H1 (cell line): ENCODE measurements at regions not wholly inside any gene's neighbourhood (a gene's known extent, or its start where the extent isn't known, plus 50 kb on each side); places are given as distances from the start of the nearest gene placed in this dataset.

Experiments used
- CTCF ChIA-PET: fragments of 300-600 bp; sonication (Branson Sonifier 250); formaldehyde crosslinking; loops from one replicate; lab custom pipeline; 2021; ENCODE audit not compliant: partially characterized antibody; lab: Charles Lee
- POLR2A ChIA-PET: fragments of 300-600 bp; sonication (Branson Sonifier 250); formaldehyde crosslinking; loops from one replicate; lab custom pipeline; 2021; ENCODE audit warnings: inconsistent platforms; ENCODE audit not compliant: partially characterized antibody; lab: Charles Lee
- DNase-seq, 2 experiments: peaks; one replicate each; pipeline versions ENCODE4 v3.0.0 to v3.0.0-alpha.2; 2010 to 2022; ENCODE audit warnings: low spot score in 2 of 2, low read depth in 1 of 2, mixed read lengths in 1 of 2
- FAIRE-seq: peaks from 2 replicates; lab custom pipeline; 2011; peaks lifted over from hg19 to GRCh38; lab: Jason Lieb, UNC
- H2AFZ ChIP-seq: 2 replicates; pipeline ENCODE4 v1.8.1; 2012; ENCODE audit warnings: low read length, inconsistent platforms
- H2AK5ac ChIP-seq: 2 replicates; pipeline ENCODE4 v1.6.1; 2013; ENCODE audit warnings: low read depth, low read length
- H2BK120ac ChIP-seq: replicated peaks from 2 replicates; pipeline ENCODE3; 2013; ENCODE audit warnings: low read depth, low read length, inconsistent platforms
- H2BK12ac ChIP-seq: 2 replicates; pipeline ENCODE4 v1.6.1; 2013; ENCODE audit warnings: low read depth, low read length
- H2BK15ac ChIP-seq: 2 replicates; pipeline ENCODE4 v1.6.1; 2013; ENCODE audit warnings: low read length
- H2BK20ac ChIP-seq: 2 replicates; pipeline ENCODE4 v1.6.1; 2013; ENCODE audit warnings: low read length
- H2BK5ac ChIP-seq: 2 replicates; pipeline ENCODE4 v1.6.1; 2013; ENCODE audit warnings: low read depth, low read length
- H3K14ac ChIP-seq: 2 replicates; pipeline ENCODE4 v1.6.1; 2013; ENCODE audit warnings: inconsistent platforms; ENCODE audit not compliant: insufficient read length
- H3K18ac ChIP-seq: 2 replicates; pipeline ENCODE4 v1.6.1; 2013; ENCODE audit warnings: low read length; ENCODE audit errors: extremely low read depth
- H3K23ac ChIP-seq: 2 replicates; pipeline ENCODE4 v1.6.1; 2013; ENCODE audit warnings: inconsistent platforms; ENCODE audit not compliant: insufficient read length
- H3K23me2 ChIP-seq: 2 replicates; pipeline ENCODE4 v1.6.1; 2013; ENCODE audit warnings: low read depth, low read length
- H3K27ac ChIP-seq: 2 replicates; pipeline ENCODE4 v1.6.1; 2011; ENCODE audit warnings: low read depth, low read length, inconsistent platforms
- H3K27me3 ChIP-seq, 4 experiments: replicated peaks in 1 of 4; 1 replicate in 1 of 4; 2 replicates in 3 of 4; pipeline versions ENCODE4 v1.6.1 to v1.8.1; 2011 to 2013; ENCODE audit warnings: low read length in 3 of 4, mild to moderate bottlenecking in 3 of 4, inconsistent platforms in 2 of 4, mixed read lengths in 2 of 4, moderate library complexity in 1 of 4; ENCODE audit not compliant: control insufficient read depth in 3 of 4, insufficient read depth in 3 of 4; ENCODE audit errors: extremely low read depth in 1 of 4
- H3K36me3 ChIP-seq, 4 experiments: 2 replicates each; pipeline versions ENCODE4 v1.6.1 to v1.8.1; 2011 to 2013; ENCODE audit warnings: mild to moderate bottlenecking in 4 of 4, low read length in 3 of 4, moderate library complexity in 2 of 4, control low read depth in 1 of 4, inconsistent platforms in 1 of 4; ENCODE audit not compliant: insufficient read depth in 4 of 4, control insufficient read depth in 2 of 4
- H3K4ac ChIP-seq: replicated peaks from 2 replicates; pipeline ENCODE3; 2013; ENCODE audit warnings: low read length, low read depth, mixed read lengths, inconsistent platforms; ENCODE audit not compliant: insufficient read length
- H3K4me1 ChIP-seq, 4 experiments: replicated peaks in 1 of 4; 1 replicate in 1 of 4; 2 replicates in 3 of 4; pipeline versions ENCODE4 v1.6.1 to v1.8.1; 2011 to 2013; ENCODE audit warnings: low read length in 3 of 4, inconsistent platforms in 2 of 4, mixed read lengths in 1 of 4; ENCODE audit not compliant: insufficient read depth in 4 of 4, control insufficient read depth in 3 of 4
- H3K4me2 ChIP-seq, 2 experiments: 2 replicates each; pipeline versions ENCODE4 v1.6.1 to v1.8.1; 2011 to 2013; ENCODE audit warnings: low read depth in 2 of 2, low read length in 2 of 2, control low read depth in 1 of 2, inconsistent platforms in 1 of 2, mild to moderate bottlenecking in 1 of 2; ENCODE audit not compliant: insufficient read depth in 1 of 2
- H3K4me3 ChIP-seq, 4 experiments: fragments of 200-600, 300-600 bp in 1 of 4; sonication (generic), shearing (Covaris generic), sonication (Bioruptor Twin) in 1 of 4; 2 replicates each; pipeline versions ENCODE4 v1.5.1 to v1.8.1; 2011 to 2016; ENCODE audit warnings: low read length in 4 of 4, low read depth in 3 of 4, control low read depth in 2 of 4, inconsistent platforms in 2 of 4, mild to moderate bottlenecking in 2 of 4, mixed read lengths in 1 of 4, moderate library complexity in 1 of 4; ENCODE audit not compliant: insufficient read depth in 2 of 4; ENCODE audit errors: extremely low read depth in 1 of 4
- H3K56ac ChIP-seq: replicated peaks from 2 replicates; pipeline ENCODE3; 2013; ENCODE audit warnings: low read depth, mild to moderate bottlenecking, mixed read lengths, low read length, inconsistent platforms; ENCODE audit not compliant: insufficient read length
- H3K79me1 ChIP-seq: 2 replicates; pipeline ENCODE4 v1.6.1; 2013; ENCODE audit warnings: low read depth, low read length, control low read depth
- H3K79me2 ChIP-seq, 2 experiments: 2 replicates each; pipeline versions ENCODE4 v1.6.1 to v1.8.1; 2012 to 2013; ENCODE audit warnings: low read length in 2 of 2, mild to moderate bottlenecking in 2 of 2, inconsistent platforms in 1 of 2; ENCODE audit not compliant: insufficient read depth in 2 of 2, control insufficient read depth in 1 of 2
- H3K9ac ChIP-seq, 4 experiments: replicated peaks in 1 of 4; 1 replicate in 1 of 4; 2 replicates in 3 of 4; pipeline versions ENCODE4 v1.6.1 to v1.8.1; 2011 to 2013; ENCODE audit warnings: low read depth in 3 of 4, low read length in 3 of 4, control low read depth in 2 of 4, mild to moderate bottlenecking in 2 of 4, moderate library complexity in 2 of 4, inconsistent platforms in 1 of 4; ENCODE audit errors: extremely low read depth in 1 of 4
- H3K9me3 ChIP-seq, 2 experiments: 2 replicates each; pipeline versions ENCODE4 v1.6.1 to v1.8.1; 2012 to 2013; ENCODE audit warnings: mild to moderate bottlenecking in 2 of 2, moderate library complexity in 2 of 2, control low read depth in 1 of 2, inconsistent platforms in 1 of 2, low read depth in 1 of 2, low read length in 1 of 2, mixed read lengths in 1 of 2; ENCODE audit not compliant: insufficient read depth in 2 of 2
- H4K20me1 ChIP-seq, 2 experiments: replicated peaks in 1 of 2; 2 replicates each; pipeline versions ENCODE3 to v1.8.1; 2011 to 2013; ENCODE audit warnings: inconsistent platforms in 2 of 2, low read length in 2 of 2, mild to moderate bottlenecking in 1 of 2; ENCODE audit not compliant: insufficient read depth in 2 of 2, control insufficient read depth in 1 of 2
- H4K5ac ChIP-seq: 2 replicates; pipeline ENCODE4 v1.6.1; 2013; ENCODE audit warnings: low read length, low read depth, mixed read lengths, inconsistent platforms; ENCODE audit not compliant: insufficient read length
- H4K8ac ChIP-seq: 2 replicates; pipeline ENCODE4 v1.8.0; 2013; ENCODE audit warnings: mild to moderate bottlenecking, moderate library complexity, low read length, inconsistent platforms; ENCODE audit not compliant: insufficient read depth; ENCODE audit errors: extremely low read depth
- H4K91ac ChIP-seq: replicated peaks from 2 replicates; pipeline ENCODE3; 2013; ENCODE audit warnings: low read length, mixed read lengths, inconsistent platforms; ENCODE audit not compliant: insufficient read length
- CHD2 ChIP-seq: IDR thresholded peaks from 2 replicates; pipeline ENCODE4 v1.6.1; 2012; ENCODE audit warnings: low read length, improper control_type of control experiment
- CTBP2 ChIP-seq: IDR thresholded peaks from 2 replicates; pipeline ENCODE4 v1.7.0; 2011; ENCODE audit warnings: borderline replicate concordance, mild to moderate bottlenecking, moderate library complexity, mixed read lengths, low read length; ENCODE audit not compliant: insufficient read depth, insufficient read length
- EP300 ChIP-seq, 2 experiments: IDR thresholded peaks; 1 replicate in 1 of 2; 2 replicates in 1 of 2; pipeline ENCODE4 v1.6.1; 2011 to 2012; ENCODE audit warnings: low read depth in 2 of 2, low read length in 2 of 2, mild to moderate bottlenecking in 2 of 2, borderline replicate concordance in 1 of 2, inconsistent platforms in 1 of 2, moderate library complexity in 1 of 2
- FOSL1 ChIP-seq: IDR thresholded peaks from 2 replicates; pipeline ENCODE4 v1.6.1; 2011; ENCODE audit warnings: mild to moderate bottlenecking, low read depth, low read length, moderate library complexity; ENCODE audit not compliant: insufficient read depth
- JUN ChIP-seq: IDR thresholded peaks from 2 replicates; pipeline ENCODE4 v1.6.1; 2011; ENCODE audit warnings: low read depth, mild to moderate bottlenecking, improper control_type of control experiment, low read length
- JUND ChIP-seq: IDR thresholded peaks from 2 replicates; pipeline ENCODE4 v1.6.1; 2011; ENCODE audit warnings: mild to moderate bottlenecking, improper control_type of control experiment, low read length
- KDM4A ChIP-seq: IDR thresholded peaks from one replicate; pipeline ENCODE4 v1.7.1; 2012; ENCODE audit warnings: low read depth, mild to moderate bottlenecking, moderate library complexity, low read length, inconsistent platforms; ENCODE audit not compliant: severe bottlenecking
- POU5F1 ChIP-seq: IDR thresholded peaks from 2 replicates; pipeline ENCODE4 v1.6.1; 2011; ENCODE audit warnings: low read depth, mild to moderate bottlenecking, low read length, moderate library complexity
- SAP30 ChIP-seq: fragments of 300-600 bp; sonication (generic); IDR thresholded peaks from 2 replicates; pipeline ENCODE4 v1.7.1; 2012; ENCODE audit warnings: low read length, moderate library complexity, mild to moderate bottlenecking, inconsistent platforms; ENCODE audit not compliant: insufficient read depth, insufficient replicate concordance
- SIN3A ChIP-seq, 2 experiments: IDR thresholded peaks in 1 of 2; conservative IDR thresholded peaks in 1 of 2; 2 replicates each; pipeline ENCODE4 v1.6.1; 2011 to 2012; ENCODE audit warnings: low read length in 2 of 2, improper control_type of control experiment in 1 of 2, low read depth in 1 of 2, mild to moderate bottlenecking in 1 of 2
- YY1 ChIP-seq: IDR thresholded peaks from 2 replicates; pipeline ENCODE4 v1.6.1; 2011; ENCODE audit warnings: low read depth, mild to moderate bottlenecking, low read length
- WGBS, 2 experiments: shearing (Covaris generic) in 1 of 2; methylation state at CpG; one replicate each; pipeline versions ENCODE4 v1.1.6 to v1.1.7; 2013 to 2015; ENCODE audit warnings: low lambda C conversion rate in 2 of 2, mixed read lengths in 2 of 2, inconsistent platforms in 1 of 2, low coverage in 1 of 2, missing lambda C conversion rate in 1 of 2; ENCODE audit not compliant: insufficient replicate concordance in 2 of 2, insufficient coverage in 1 of 2, insufficient read length in 1 of 2; ENCODE audit errors: extremely low coverage in 1 of 2, missing lambda C conversion rate in 1 of 2; 5-methylcytosine and 5-hydroxymethylcytosine counted together

DNA sequence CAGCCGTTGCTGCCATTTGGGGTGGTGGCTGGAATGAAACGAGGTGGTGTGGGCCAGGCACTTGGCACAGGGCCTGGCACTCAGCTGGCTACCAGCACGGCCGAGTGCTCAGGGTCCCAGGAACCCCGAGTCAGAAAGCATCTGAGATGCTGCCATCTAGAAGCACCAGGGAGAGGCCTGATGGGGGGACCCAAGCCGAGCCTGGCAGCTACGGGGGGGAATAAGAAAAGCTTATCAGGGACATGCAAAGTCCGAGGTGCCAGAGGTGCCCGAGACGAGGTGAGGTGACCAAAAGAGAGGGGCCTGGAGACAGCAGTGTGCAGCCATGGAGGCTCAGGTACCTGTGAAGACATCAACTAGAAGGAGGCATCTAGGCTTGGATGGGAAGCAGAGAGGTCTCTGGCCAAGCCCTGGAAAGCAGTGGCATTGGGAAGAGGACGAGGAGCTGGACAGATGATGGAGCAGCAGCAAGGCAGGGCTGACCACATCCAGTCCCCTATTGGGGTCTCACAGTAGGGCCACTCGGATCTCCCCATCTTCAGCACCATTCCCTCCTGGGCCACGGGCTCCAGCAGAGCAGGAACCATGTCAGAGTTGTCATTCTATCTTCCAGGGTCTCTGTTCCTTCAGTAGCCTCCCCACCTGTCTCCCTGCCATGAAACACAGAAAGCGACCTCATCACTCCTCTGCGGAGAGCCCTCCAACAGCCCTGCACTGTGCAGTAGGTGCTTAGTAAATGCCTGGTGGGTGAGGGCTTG is 59.3 kb upstream of the DIO3 start:
- no peak overlapping the region for H4K5ac ChIP-seq
- H3K4me2 ChIP-seq, result no peak overlapping the region
- H3K4ac ChIP-seq, result no peak overlapping the region
- no peak overlapping the region for H2BK120ac ChIP-seq
- no peak overlapping the region for H3K23ac ChIP-seq
- no peak overlapping the region for H3K14ac ChIP-seq
- H3K18ac ChIP-seq, result no peak overlapping the region
- H4K20me1 ChIP-seq, result no peaks in the 10 kb centered on the region
- H3K27me3 ChIP-seq, result no peaks in the 10 kb centered on the region; a peak in 1 of 7 replicates
- H4K91ac ChIP-seq, result no peak overlapping the region
- ChIA-PET POLR2A (no interaction called here), CTCF (interaction anchor here (0.9 to 1.6 kb wide), 2 partner anchors 9 to 13 kb away, joined by 5 read pairs; no protein-coding TSS in a partner anchor)
- no peak overlapping the region for H4K8ac ChIP-seq
- no peaks in the 10 kb centered on the region for H3K79me2 ChIP-seq
- no peaks in the 10 kb centered on the region; the same call in none of the 2 replicates for H3K79me1 ChIP-seq
- H2BK5ac ChIP-seq, result no peak overlapping the region
- H3K27ac ChIP-seq, result no peak overlapping the region
- peaks cover 0 to 3% of the 10 kb centered on the region in 2 experiments; a peak in 1 of 4 replicates for H3K9me3 ChIP-seq
- peaks cover 0 to 4% (median 2%) of the 10 kb centered on the region in 4 experiments; a peak in 4 of 7 replicates for H3K4me1 ChIP-seq
- H3K4me3 ChIP-seq, result no peak overlapping the region
- H2BK20ac ChIP-seq, result no peak overlapping the region
- DNase-seq (no peak), FAIRE-seq (no peak)
- no peak overlapping the region for H3K9ac ChIP-seq
- 86% methylated on average over 15 of the region's 15 CpGs; no CpG with 5 or more reads in 1 of the 2 experiments for WGBS, 2 experiments
- no peak overlapping the region for H3K56ac ChIP-seq
- H3K36me3 ChIP-seq, result no peaks in the 10 kb centered on the region
- no peak overlapping the region for H2BK12ac ChIP-seq
- no peaks in the 10 kb centered on the region for H3K23me2 ChIP-seq
- no peak overlapping the region for H2AK5ac ChIP-seq
- no peak overlapping the region for H2BK15ac ChIP-seq
- no peak overlapping the region for H2AFZ ChIP-seq
- TF ChIP-seq CTBP2 (no peak), SAP30 (no peak), POU5F1 (no peak), KDM4A (no peak), FOSL1 (no peak), SIN3A (conservative IDR thresholded peaks at IDR 0.05 in 1 of 2, IDR thresholded peaks at IDR 0.05 in 1 of 2; ENCODE audit: low read depth in 1 of 2, low read length in 2 of 2) (no peak), JUND (no peak), CHD2 (no peak), YY1 (no peak), JUN (no peak), EP300 (IDR thresholded peaks at IDR 0.05; ENCODE audit: borderline replicate concordance in 1 of 2, low read depth in 2 of 2, low read length in 2 of 2) (no peak)
